WTC11 (cell line): ENCODE measurements at regions not wholly inside any gene's neighbourhood (a gene's known extent, or its start where the extent isn't known, plus 50 kb on each side); places are given as distances from the start of the nearest gene placed in this dataset.

Source experiments
- ATAC-seq: fragments of 200-7000 bp; cut with Tn5 transposase; 2 replicates; pipeline ENCODE4 v1.10.0; 2021; ENCODE audit warnings: mild to moderate bottlenecking, moderate library complexity
- CTCF ChIA-PET: fragments of 300-600 bp; sonication (Branson Sonifier 250); formaldehyde crosslinking; loops from one replicate; lab custom pipeline; 2021; ENCODE audit warnings: antibody characterized with exemption; lab: Charles Lee
- POLR2A ChIA-PET: fragments of 350-600 bp; sonication (Branson Sonifier 250); formaldehyde crosslinking; loops from one replicate; lab custom pipeline; 2021; ENCODE audit warnings: antibody characterized with exemption; lab: Charles Lee
- DNase-seq: peaks from one replicate; pipeline ENCODE4 v3.0.0; 2021; ENCODE audit warnings: low spot score
- H3K27ac Mint-ChIP-seq: 2 replicates; pipeline ENCODE4 v1.8.0; 2021; ENCODE audit warnings: mixed read lengths
- H3K27me3 Mint-ChIP-seq: 2 replicates; pipeline ENCODE4 v1.8.0; 2021; ENCODE audit warnings: low read depth, mild to moderate bottlenecking, moderate library complexity, mixed read lengths
- H3K36me3 Mint-ChIP-seq: 2 replicates; pipeline ENCODE4 v1.8.0; 2021; ENCODE audit warnings: mixed read lengths
- H3K4me1 Mint-ChIP-seq: 2 replicates; pipeline ENCODE4 v1.8.0; 2022; ENCODE audit warnings: mixed read lengths
- H3K4me3 Mint-ChIP-seq: 2 replicates; pipeline ENCODE4 v1.8.0; 2021; ENCODE audit warnings: mild to moderate bottlenecking, moderate library complexity, mixed read lengths
- H3K9me3 Mint-ChIP-seq: 2 replicates; pipeline ENCODE4 v1.8.0; 2021; ENCODE audit warnings: mixed read lengths
- CTCF ChIP-seq: fragments of 200-600 bp; IDR thresholded peaks from 2 replicates; pipeline ENCODE4 v1.8.0; 2022; ENCODE audit warnings: antibody characterized with exemption
- ELF4 ChIP-seq: sonication (generic); formaldehyde crosslinking; IDR thresholded peaks from 2 replicates; pipeline ENCODE4 v1.8.1; 2022; ENCODE audit warnings: low read depth, mild to moderate bottlenecking, moderate library complexity, missing genetic modification reagents
- GABPB1 ChIP-seq: sonication (generic); formaldehyde crosslinking; IDR thresholded peaks from 2 replicates; pipeline ENCODE4 v1.8.1; 2023; ENCODE audit warnings: mild to moderate bottlenecking, missing genetic modification reagents
- GRHL2 ChIP-seq: fragments of 250-450 bp; sonication (Bioruptor Pico); IDR thresholded peaks from 2 replicates; pipeline ENCODE4 v1.8.0; 2022; ENCODE audit warnings: mild to moderate bottlenecking, moderate library complexity; ENCODE audit not compliant: insufficient replicate concordance, severe bottlenecking
- MXD4 ChIP-seq: fragments of 250-450 bp; sonication (Bioruptor Pico); IDR thresholded peaks from 2 replicates; pipeline ENCODE4 v1.8.0; 2021; ENCODE audit warnings: mild to moderate bottlenecking, moderate library complexity, borderline replicate concordance
- NR1H2 ChIP-seq: sonication (generic); formaldehyde crosslinking; IDR thresholded peaks from 2 replicates; pipeline ENCODE4 v1.9.0; 2021; ENCODE audit warnings: mild to moderate bottlenecking, moderate library complexity, missing genetic modification reagents
- NR2C2 ChIP-seq: sonication (generic); formaldehyde crosslinking; IDR thresholded peaks from 2 replicates; pipeline ENCODE4 v1.8.0; 2022; ENCODE audit warnings: mild to moderate bottlenecking, missing genetic modification reagents
- NR3C1 ChIP-seq: sonication (generic); formaldehyde crosslinking; conservative IDR thresholded peaks from 2 replicates; pipeline ENCODE4 v1.8.1; 2023; ENCODE audit warnings: low read depth, mild to moderate bottlenecking, missing genetic modification reagents
- RORB ChIP-seq: fragments of 250-450 bp; sonication (Bioruptor Pico); IDR thresholded peaks from 2 replicates; pipeline ENCODE4 v1.9.0; 2021; ENCODE audit warnings: mild to moderate bottlenecking
- USF2 ChIP-seq: sonication (generic); formaldehyde crosslinking; IDR thresholded peaks from 2 replicates; pipeline ENCODE4 v1.8.1; 2023; ENCODE audit warnings: mild to moderate bottlenecking, missing genetic modification reagents, moderate library complexity
- ZNF138 ChIP-seq: sonication (generic); formaldehyde crosslinking; conservative IDR thresholded peaks from 2 replicates; pipeline ENCODE4 v1.8.1; 2022; ENCODE audit warnings: mild to moderate bottlenecking, moderate library complexity, missing genetic modification reagents
- ZNF232 ChIP-seq: sonication (generic); formaldehyde crosslinking; IDR thresholded peaks from 2 replicates; pipeline ENCODE4 v1.8.0; 2022; ENCODE audit warnings: mild to moderate bottlenecking, missing genetic modification reagents
- ZNF263 ChIP-seq: sonication (generic); formaldehyde crosslinking; IDR thresholded peaks from 2 replicates; pipeline ENCODE4 v1.8.1; 2022; ENCODE audit warnings: low read depth, mild to moderate bottlenecking, moderate library complexity, missing genetic modification reagents
- ZNF317 ChIP-seq: sonication (generic); formaldehyde crosslinking; IDR thresholded peaks from 2 replicates; pipeline ENCODE4 v1.8.1; 2023; ENCODE audit warnings: low read depth, mild to moderate bottlenecking, moderate library complexity, missing genetic modification reagents, borderline replicate concordance
- TF ChIP-seq, protein P1 (sequence below): sonication (generic); formaldehyde crosslinking; IDR thresholded peaks from 2 replicates; pipeline ENCODE4 v1.8.1; 2023; ENCODE audit warnings: mild to moderate bottlenecking, missing genetic modification reagents, moderate library complexity
- TF ChIP-seq, protein P2 (sequence below): fragments of 250-450 bp; sonication (Bioruptor Pico); IDR thresholded peaks from 2 replicates; pipeline ENCODE4 v1.9.0; 2021; ENCODE audit warnings: mild to moderate bottlenecking
- TF ChIP-seq, protein P3 (sequence below): sonication (generic); formaldehyde crosslinking; IDR thresholded peaks from 2 replicates; pipeline ENCODE4 v1.8.0; 2022; ENCODE audit warnings: mild to moderate bottlenecking, missing genetic modification reagents
- TF ChIP-seq, protein P4 (sequence below): sonication (generic); formaldehyde crosslinking; IDR thresholded peaks from 2 replicates; pipeline ENCODE4 v1.8.1; 2023; ENCODE audit warnings: mild to moderate bottlenecking, missing genetic modification reagents, borderline replicate concordance

DNA sequence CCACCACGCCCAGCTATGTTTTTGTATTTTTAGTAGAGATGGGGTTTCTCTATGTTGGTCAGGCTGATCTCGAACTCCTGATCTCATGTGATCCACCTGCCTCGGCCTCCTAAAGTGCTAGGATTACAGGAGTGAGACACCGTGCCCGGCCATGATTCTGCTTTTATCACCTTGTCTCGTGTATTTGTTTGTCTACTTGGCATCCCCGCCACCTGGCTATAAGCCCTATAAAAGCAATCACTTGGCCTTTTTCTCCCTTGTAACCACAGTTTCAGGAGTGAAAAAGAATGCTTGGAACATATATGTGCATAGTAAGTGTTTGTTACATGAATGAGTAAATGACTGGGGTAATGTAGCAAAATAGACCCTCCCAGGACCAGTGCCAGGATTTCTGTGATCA, 77.5 kb upstream of the PAPOLG start (continued):
- TF ChIP-seq CTCF (no peak), NR3C1 (no peak), RORB (CRISPR knock-in tag) (no peak)
- TF ChIP-seq, protein P1, sequence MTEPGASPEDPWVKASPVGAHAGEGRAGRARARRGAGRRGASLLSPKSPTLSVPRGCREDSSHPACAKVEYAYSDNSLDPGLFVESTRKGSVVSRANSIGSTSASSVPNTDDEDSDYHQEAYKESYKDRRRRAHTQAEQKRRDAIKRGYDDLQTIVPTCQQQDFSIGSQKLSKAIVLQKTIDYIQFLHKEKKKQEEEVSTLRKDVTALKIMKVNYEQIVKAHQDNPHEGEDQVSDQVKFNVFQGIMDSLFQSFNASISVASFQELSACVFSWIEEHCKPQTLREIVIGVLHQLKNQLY (CRISPR knock-in tag) = no peak

DNA sequence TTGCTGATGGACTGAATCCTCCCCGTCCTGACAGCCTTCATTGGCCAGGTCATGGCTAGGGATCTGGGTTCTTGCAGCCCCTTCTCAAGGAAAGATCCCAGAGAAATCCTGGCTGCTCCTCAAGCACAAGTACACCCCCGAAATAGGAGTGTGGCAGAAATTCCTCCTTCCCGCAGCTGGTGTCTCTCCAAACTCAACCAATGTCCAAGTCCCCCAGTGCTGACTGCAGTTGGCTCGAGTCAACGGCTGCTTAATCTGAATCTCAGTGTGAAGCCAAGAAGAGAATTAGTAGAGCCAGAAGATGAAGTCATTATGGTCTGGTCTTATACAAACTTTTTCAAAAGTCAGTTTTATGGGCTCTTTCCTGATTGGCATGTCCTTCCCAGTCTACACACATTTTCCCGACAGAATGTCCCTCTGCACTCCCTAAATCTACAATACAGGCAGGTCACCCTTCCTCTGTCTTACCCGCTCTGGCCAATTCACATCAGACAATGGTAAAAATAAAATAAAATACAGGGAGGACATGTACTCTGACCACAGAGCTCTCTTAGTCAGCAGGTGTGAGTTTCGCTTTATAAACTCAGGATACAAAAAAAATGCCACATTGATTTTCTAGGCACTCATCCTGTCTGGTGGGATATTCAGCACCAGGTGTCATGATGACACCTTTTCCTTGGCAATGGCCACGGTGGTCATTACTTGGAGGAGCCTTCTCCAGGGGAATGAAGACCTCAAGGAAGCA, 76.9 kb upstream of the PAPOLG start:
- no peak for ATAC-seq
- ChIA-PET CTCF (interaction anchor here (1.4 kb wide), 1 partner anchor 28 kb away, joined by 3 read pairs; no protein-coding TSS in a partner anchor), POLR2A (no interaction called here)
- no peaks in the 10 kb centered on the region; the same call in none of the 2 replicates for H3K27me3 Mint-ChIP-seq
- no peak overlapping the region for H3K4me3 Mint-ChIP-seq
- H3K9me3 Mint-ChIP-seq = no peaks in the 10 kb centered on the region
- TF ChIP-seq GRHL2 (CRISPR knock-in tag) (no peak), GABPB1 (CRISPR knock-in tag) (no peak), ZNF138 (no peak), NR2C2 (no peak), ELF4 (CRISPR knock-in tag) (no peak), ZNF263 (CRISPR knock-in tag) (no peak), MXD4 (CRISPR knock-in tag) (no peak), ZNF232 (no peak), ZNF317 (CRISPR knock-in tag) (no peak)
- TF ChIP-seq, protein P2, sequence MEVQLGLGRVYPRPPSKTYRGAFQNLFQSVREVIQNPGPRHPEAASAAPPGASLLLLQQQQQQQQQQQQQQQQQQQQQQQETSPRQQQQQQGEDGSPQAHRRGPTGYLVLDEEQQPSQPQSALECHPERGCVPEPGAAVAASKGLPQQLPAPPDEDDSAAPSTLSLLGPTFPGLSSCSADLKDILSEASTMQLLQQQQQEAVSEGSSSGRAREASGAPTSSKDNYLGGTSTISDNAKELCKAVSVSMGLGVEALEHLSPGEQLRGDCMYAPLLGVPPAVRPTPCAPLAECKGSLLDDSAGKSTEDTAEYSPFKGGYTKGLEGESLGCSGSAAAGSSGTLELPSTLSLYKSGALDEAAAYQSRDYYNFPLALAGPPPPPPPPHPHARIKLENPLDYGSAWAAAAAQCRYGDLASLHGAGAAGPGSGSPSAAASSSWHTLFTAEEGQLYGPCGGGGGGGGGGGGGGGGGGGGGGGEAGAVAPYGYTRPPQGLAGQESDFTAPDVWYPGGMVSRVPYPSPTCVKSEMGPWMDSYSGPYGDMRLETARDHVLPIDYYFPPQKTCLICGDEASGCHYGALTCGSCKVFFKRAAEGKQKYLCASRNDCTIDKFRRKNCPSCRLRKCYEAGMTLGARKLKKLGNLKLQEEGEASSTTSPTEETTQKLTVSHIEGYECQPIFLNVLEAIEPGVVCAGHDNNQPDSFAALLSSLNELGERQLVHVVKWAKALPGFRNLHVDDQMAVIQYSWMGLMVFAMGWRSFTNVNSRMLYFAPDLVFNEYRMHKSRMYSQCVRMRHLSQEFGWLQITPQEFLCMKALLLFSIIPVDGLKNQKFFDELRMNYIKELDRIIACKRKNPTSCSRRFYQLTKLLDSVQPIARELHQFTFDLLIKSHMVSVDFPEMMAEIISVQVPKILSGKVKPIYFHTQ (CRISPR knock-in tag) = no peak
- TF ChIP-seq, protein P3, sequence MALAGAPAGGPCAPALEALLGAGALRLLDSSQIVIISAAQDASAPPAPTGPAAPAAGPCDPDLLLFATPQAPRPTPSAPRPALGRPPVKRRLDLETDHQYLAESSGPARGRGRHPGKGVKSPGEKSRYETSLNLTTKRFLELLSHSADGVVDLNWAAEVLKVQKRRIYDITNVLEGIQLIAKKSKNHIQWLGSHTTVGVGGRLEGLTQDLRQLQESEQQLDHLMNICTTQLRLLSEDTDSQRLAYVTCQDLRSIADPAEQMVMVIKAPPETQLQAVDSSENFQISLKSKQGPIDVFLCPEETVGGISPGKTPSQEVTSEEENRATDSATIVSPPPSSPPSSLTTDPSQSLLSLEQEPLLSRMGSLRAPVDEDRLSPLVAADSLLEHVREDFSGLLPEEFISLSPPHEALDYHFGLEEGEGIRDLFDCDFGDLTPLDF (CRISPR knock-in tag) = no peak
- no peaks in the 10 kb centered on the region for H3K36me3 Mint-ChIP-seq
- DNase-seq = no peak
- H3K4me1 Mint-ChIP-seq = peaks cover 13% of the 10 kb centered on the region
- no peak overlapping the region for H3K27ac Mint-ChIP-seq

- H3K9me3 Mint-ChIP-seq = no peaks in the 10 kb centered on the region
- ChIA-PET POLR2A (no interaction called here), CTCF (interaction anchor here (1.8 kb wide), 1 partner anchor 14 kb away, joined by 4 read pairs; no protein-coding TSS in a partner anchor)
- no peaks in the 10 kb centered on the region for H3K36me3 Mint-ChIP-seq
- ATAC-seq (no peak), DNase-seq (no peak)
- peaks cover 5% of the 10 kb centered on the region; the same call in 1 of the 2 replicates for H3K4me1 Mint-ChIP-seq
- peaks cover 2% of the 10 kb centered on the region; the same call in 1 of the 2 replicates for H3K27me3 Mint-ChIP-seq
- TF ChIP-seq NR1H2 (CRISPR knock-in tag) (no peak), USF2 (CRISPR knock-in tag) (no peak), GABPB1 (CRISPR knock-in tag) (no peak), RORB (CRISPR knock-in tag) (no peak)
- TF ChIP-seq, protein P2 (CRISPR knock-in tag) = no peak
- TF ChIP-seq, protein P4, sequence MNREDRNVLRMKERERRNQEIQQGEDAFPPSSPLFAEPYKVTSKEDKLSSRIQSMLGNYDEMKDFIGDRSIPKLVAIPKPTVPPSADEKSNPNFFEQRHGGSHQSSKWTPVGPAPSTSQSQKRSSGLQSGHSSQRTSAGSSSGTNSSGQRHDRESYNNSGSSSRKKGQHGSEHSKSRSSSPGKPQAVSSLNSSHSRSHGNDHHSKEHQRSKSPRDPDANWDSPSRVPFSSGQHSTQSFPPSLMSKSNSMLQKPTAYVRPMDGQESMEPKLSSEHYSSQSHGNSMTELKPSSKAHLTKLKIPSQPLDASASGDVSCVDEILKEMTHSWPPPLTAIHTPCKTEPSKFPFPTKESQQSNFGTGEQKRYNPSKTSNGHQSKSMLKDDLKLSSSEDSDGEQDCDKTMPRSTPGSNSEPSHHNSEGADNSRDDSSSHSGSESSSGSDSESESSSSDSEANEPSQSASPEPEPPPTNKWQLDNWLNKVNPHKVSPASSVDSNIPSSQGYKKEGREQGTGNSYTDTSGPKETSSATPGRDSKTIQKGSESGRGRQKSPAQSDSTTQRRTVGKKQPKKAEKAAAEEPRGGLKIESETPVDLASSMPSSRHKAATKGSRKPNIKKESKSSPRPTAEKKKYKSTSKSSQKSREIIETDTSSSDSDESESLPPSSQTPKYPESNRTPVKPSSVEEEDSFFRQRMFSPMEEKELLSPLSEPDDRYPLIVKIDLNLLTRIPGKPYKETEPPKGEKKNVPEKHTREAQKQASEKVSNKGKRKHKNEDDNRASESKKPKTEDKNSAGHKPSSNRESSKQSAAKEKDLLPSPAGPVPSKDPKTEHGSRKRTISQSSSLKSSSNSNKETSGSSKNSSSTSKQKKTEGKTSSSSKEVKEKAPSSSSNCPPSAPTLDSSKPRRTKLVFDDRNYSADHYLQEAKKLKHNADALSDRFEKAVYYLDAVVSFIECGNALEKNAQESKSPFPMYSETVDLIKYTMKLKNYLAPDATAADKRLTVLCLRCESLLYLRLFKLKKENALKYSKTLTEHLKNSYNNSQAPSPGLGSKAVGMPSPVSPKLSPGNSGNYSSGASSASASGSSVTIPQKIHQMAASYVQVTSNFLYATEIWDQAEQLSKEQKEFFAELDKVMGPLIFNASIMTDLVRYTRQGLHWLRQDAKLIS (CRISPR knock-in tag) = no peak
- TF ChIP-seq, all 79 proteins: peak for 0
- Mint-ChIP-seq H3K27ac (no peak overlapping the region), H3K4me3 (no peak overlapping the region)
Observed at GRCh38 chr2:60693551-60693950, 62.5 kb upstream of the PAPOLG start.
